ENCODE measurements at regions not wholly inside any gene's neighbourhood (a gene's known extent, or its start where the extent isn't known, plus 50 kb on each side); places are given as distances from the start of the nearest gene placed in this dataset.

DNA sequence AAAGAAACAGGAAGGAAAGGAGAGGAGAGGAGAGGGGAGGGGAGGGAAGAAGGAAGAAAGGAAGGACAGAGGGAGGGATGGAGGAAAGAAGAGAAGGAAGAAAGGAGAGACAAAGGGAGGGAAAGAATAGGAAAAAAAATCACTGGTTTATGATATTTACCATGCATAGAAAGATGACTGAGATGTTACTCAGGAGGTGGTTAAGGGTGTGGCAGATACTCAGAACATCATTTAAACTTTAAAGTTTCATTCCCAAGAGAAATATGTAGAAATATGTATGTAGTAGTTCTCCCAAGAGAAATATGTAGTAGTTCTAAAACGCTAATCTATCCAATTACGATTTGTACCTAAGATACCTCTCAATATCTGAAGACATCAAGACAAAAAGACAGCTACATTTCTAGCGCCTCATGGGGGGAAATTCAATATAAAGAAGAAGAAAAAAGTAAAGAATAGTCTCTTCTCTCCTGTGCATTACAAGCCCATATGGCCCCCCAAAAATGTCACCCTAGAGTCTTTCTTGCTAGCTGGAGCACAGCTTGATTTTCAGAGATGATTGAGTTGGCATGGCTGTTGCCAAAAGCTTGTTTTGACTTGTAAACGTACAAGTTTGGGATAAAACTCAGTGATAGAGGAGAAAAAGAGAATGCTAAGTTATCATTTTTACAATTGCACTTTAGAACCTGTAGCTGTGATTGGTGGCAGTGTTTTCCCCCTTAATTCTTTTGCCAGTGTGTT is 539.2 kb downstream of the CDH26 start:
- TF ChIP-seq, protein P1, sequence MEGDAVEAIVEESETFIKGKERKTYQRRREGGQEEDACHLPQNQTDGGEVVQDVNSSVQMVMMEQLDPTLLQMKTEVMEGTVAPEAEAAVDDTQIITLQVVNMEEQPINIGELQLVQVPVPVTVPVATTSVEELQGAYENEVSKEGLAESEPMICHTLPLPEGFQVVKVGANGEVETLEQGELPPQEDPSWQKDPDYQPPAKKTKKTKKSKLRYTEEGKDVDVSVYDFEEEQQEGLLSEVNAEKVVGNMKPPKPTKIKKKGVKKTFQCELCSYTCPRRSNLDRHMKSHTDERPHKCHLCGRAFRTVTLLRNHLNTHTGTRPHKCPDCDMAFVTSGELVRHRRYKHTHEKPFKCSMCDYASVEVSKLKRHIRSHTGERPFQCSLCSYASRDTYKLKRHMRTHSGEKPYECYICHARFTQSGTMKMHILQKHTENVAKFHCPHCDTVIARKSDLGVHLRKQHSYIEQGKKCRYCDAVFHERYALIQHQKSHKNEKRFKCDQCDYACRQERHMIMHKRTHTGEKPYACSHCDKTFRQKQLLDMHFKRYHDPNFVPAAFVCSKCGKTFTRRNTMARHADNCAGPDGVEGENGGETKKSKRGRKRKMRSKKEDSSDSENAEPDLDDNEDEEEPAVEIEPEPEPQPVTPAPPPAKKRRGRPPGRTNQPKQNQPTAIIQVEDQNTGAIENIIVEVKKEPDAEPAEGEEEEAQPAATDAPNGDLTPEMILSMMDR (IDR thresholded peaks at IDR 0.05), result no peak
- TF ChIP-seq POLR2A (IDR thresholded peaks at IDR 0.05), result no peak

Measured in uterus (tissue), 2 donors.